Panc1 (cell line): ENCODE measurements at regions not wholly inside any gene's neighbourhood (a gene's known extent, or its start where the extent isn't known, plus 50 kb on each side); places are given as distances from the start of the nearest gene placed in this dataset.

Source experiments
- ATAC-seq: fragments of 200-7000 bp; cut with Tn5 transposase; 2 replicates; pipeline ENCODE4 v1.9.1; 2020; ENCODE audit warnings: mild to moderate bottlenecking, moderate library complexity
- BruUV-seq: library from RNA; stranded (reverse); fragments of 400-500 nt; replicated peaks from 2 replicates; lab custom pipeline; 2021; lab: Mats Ljungman, UMichigan
- CTCF ChIA-PET: fragments of 300-600 bp; sonication (Branson Sonifier 250); formaldehyde crosslinking; loops from one replicate; lab custom pipeline; 2022; ENCODE audit warnings: antibody characterized with exemption; lab: Charles Lee
- POLR2A ChIA-PET: fragments of 300-600 bp; sonication (Branson Sonifier 250); formaldehyde crosslinking; loops from one replicate; lab custom pipeline; 2022; ENCODE audit warnings: antibody characterized with exemption; lab: Charles Lee
- DNase-seq: peaks from one replicate; pipeline ENCODE4 v3.0.0-alpha.2; 2010; ENCODE audit warnings: low read depth, low spot score
- H3K27ac ChIP-seq: 2 replicates; pipeline ENCODE4 v1.5.1; 2011; ENCODE audit warnings: mild to moderate bottlenecking, low read length, inconsistent platforms
- H3K27me3 ChIP-seq: fragments of 200-500 bp; sonication (Bioruptor generic); 2 replicates; pipeline ENCODE4 v1.6.0; 2014; ENCODE audit warnings: low read length, inconsistent platforms; ENCODE audit not compliant: control insufficient read depth, insufficient read depth
- H3K36me3 ChIP-seq: fragments of 200-500 bp; sonication (Bioruptor generic); 2 replicates; pipeline ENCODE4 v1.5.1; 2014; ENCODE audit warnings: inconsistent platforms, mild to moderate bottlenecking, low read length, moderate library complexity; ENCODE audit not compliant: control insufficient read depth, insufficient read depth
- H3K4me1 ChIP-seq: 2 replicates; pipeline ENCODE4 v1.5.1; 2011; ENCODE audit warnings: inconsistent platforms, mild to moderate bottlenecking, low read length, moderate library complexity; ENCODE audit not compliant: control insufficient read depth, insufficient read depth
- H3K4me3 ChIP-seq, 2 experiments: 2 replicates each; pipeline ENCODE4 v1.5.1; 2011 to 2012; ENCODE audit warnings: low read depth in 2 of 2, low read length in 2 of 2, mild to moderate bottlenecking in 2 of 2, inconsistent platforms in 1 of 2, moderate library complexity in 1 of 2
- H3K9me3 ChIP-seq: fragments of 200-500 bp; sonication (Bioruptor generic); 2 replicates; pipeline ENCODE4 v1.5.1; 2014; ENCODE audit warnings: low read depth, mild to moderate bottlenecking, inconsistent platforms, low read length, moderate library complexity; ENCODE audit not compliant: control insufficient read depth, insufficient read depth
- POLR2AphosphoS5 ChIP-seq: IDR thresholded peaks from 2 replicates; pipeline ENCODE4 v1.6.1; 2012; ENCODE audit warnings: mild to moderate bottlenecking, low read depth, low read length, moderate library complexity
- SIN3A ChIP-seq: IDR thresholded peaks from 2 replicates; pipeline ENCODE4 v1.6.1; 2012; ENCODE audit warnings: low read depth, mild to moderate bottlenecking, low read length, moderate library complexity, borderline replicate concordance; ENCODE audit not compliant: insufficient read depth
- TCF7L2 ChIP-seq: IDR thresholded peaks from 2 replicates; pipeline ENCODE4 v1.6.1; 2011; ENCODE audit warnings: mild to moderate bottlenecking, low read depth, low read length, inconsistent platforms
- in situ Hi-C: cut with HindIII; loops from 2 replicates; pipeline ENCODE4 v1.10.0; 2016; ENCODE audit warnings: low sequenced_read_pairs, low pct_unique_long_range_greater_than_20kb
- intact Hi-C: fragments of 100-400 bp; cut with micrococcal nuclease; formaldehyde crosslinking; loops from one replicate; pipeline ENCODE4 v1.10.0; 2022; ENCODE audit not compliant: unreplicated experiment
- TF ChIP-seq, protein P1 (sequence below), 2 experiments: IDR thresholded peaks; 2 replicates each; pipeline ENCODE4 v1.6.1; 2011 to 2012; ENCODE audit warnings: low read depth in 2 of 2, control low read depth in 1 of 2, low read length in 1 of 2, mild to moderate bottlenecking in 1 of 2, moderate library complexity in 1 of 2; ENCODE audit not compliant: insufficient read depth in 1 of 2
- TF ChIP-seq, protein P2 (sequence below): fragments of 450-650 bp; IDR thresholded peaks from 2 replicates; pipeline ENCODE4 v1.5.1; 2017; ENCODE audit warnings: mild to moderate bottlenecking

DNA sequence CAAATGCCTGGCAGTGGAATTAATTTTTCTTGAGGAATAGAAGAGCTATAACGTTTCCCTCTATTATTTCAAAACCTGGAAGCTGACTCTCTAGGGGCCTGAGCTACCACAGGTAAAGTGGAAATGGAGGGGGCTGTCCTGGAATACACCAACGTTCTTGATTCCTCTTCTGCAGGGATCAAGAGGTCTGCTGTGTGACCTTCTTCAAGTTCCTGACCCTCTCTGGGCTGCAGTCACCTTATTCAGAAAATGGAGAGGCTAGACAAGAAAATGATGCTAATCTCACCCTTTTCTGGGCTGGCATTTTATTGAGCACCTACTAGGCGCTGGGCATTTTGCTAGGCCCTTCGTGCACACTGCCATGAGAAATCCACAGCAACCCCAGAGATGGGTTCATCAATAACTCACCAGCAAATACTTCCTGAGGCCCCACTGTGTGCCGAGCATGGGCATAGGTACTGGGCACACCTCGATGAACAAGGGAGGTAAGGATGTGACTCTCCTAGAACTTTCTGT, 55.2 kb upstream of the DLK1 start:
- in situ Hi-C loops: no loop called here
- ChIA-PET POLR2A (no interaction called here), CTCF (no interaction called here)
- H3K27ac ChIP-seq: no peak overlapping the region
- no peak for DNase-seq
- BruUV-seq: no TSS peak
- peaks cover 29% of the 10 kb centered on the region for H3K4me1 ChIP-seq
- intact Hi-C loops: no loop called here
- TF ChIP-seq, protein P1, sequence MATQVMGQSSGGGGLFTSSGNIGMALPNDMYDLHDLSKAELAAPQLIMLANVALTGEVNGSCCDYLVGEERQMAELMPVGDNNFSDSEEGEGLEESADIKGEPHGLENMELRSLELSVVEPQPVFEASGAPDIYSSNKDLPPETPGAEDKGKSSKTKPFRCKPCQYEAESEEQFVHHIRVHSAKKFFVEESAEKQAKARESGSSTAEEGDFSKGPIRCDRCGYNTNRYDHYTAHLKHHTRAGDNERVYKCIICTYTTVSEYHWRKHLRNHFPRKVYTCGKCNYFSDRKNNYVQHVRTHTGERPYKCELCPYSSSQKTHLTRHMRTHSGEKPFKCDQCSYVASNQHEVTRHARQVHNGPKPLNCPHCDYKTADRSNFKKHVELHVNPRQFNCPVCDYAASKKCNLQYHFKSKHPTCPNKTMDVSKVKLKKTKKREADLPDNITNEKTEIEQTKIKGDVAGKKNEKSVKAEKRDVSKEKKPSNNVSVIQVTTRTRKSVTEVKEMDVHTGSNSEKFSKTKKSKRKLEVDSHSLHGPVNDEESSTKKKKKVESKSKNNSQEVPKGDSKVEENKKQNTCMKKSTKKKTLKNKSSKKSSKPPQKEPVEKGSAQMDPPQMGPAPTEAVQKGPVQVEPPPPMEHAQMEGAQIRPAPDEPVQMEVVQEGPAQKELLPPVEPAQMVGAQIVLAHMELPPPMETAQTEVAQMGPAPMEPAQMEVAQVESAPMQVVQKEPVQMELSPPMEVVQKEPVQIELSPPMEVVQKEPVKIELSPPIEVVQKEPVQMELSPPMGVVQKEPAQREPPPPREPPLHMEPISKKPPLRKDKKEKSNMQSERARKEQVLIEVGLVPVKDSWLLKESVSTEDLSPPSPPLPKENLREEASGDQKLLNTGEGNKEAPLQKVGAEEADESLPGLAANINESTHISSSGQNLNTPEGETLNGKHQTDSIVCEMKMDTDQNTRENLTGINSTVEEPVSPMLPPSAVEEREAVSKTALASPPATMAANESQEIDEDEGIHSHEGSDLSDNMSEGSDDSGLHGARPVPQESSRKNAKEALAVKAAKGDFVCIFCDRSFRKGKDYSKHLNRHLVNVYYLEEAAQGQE (IDR thresholded peaks at IDR 0.05; ENCODE audit: insufficient read depth in 1 of 2, low read depth in 2 of 2, low read length in 1 of 2): no peak
- TF ChIP-seq, protein P2, sequence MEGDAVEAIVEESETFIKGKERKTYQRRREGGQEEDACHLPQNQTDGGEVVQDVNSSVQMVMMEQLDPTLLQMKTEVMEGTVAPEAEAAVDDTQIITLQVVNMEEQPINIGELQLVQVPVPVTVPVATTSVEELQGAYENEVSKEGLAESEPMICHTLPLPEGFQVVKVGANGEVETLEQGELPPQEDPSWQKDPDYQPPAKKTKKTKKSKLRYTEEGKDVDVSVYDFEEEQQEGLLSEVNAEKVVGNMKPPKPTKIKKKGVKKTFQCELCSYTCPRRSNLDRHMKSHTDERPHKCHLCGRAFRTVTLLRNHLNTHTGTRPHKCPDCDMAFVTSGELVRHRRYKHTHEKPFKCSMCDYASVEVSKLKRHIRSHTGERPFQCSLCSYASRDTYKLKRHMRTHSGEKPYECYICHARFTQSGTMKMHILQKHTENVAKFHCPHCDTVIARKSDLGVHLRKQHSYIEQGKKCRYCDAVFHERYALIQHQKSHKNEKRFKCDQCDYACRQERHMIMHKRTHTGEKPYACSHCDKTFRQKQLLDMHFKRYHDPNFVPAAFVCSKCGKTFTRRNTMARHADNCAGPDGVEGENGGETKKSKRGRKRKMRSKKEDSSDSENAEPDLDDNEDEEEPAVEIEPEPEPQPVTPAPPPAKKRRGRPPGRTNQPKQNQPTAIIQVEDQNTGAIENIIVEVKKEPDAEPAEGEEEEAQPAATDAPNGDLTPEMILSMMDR: no peak
- TF ChIP-seq TCF7L2 (no peak), POLR2AphosphoS5 (no peak), SIN3A (no peak)
- H3K27me3 ChIP-seq: no peaks in the 10 kb centered on the region
- no peaks in the 10 kb centered on the region for H3K36me3 ChIP-seq
- ATAC-seq: no peak
- no peak overlapping the region for H3K4me3 ChIP-seq
- H3K9me3 ChIP-seq: no peaks in the 10 kb centered on the region

DNA sequence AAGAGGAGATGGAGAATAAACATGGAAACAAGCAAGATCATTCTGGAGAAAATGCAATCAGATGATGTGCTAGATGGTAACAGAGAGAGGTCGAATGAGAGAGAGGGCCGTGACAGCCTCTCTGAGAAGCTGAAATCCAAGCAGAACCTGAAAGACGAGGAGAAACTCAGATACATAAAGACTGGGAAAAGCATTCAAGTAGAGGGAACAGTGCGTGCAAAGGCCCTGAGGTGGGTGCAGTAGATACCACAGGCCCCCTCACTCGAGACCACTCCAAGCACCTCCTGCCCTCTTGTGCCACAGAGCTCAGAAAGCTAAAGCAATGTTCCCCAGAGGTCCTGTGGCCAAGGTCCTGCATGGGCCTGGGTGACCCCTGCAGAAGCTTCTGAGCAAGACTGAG, 54.8 kb upstream of the DLK1 start:
- DNase-seq (no peak), ATAC-seq (no peak)
- Histone ChIP-seq H3K9me3 (no peaks in the 10 kb centered on the region), H3K27me3 (no peaks in the 10 kb centered on the region), H3K4me1 (peaks cover 34% of the 10 kb centered on the region), H3K27ac (no peak overlapping the region), H3K4me3 (no peak overlapping the region), H3K36me3 (no peaks in the 10 kb centered on the region)
- intact Hi-C loops (no loop called here), in situ Hi-C loops (no loop called here)
- BruUV-seq: no TSS peak
- POLR2A ChIA-PET: no interaction called here
- no peak for TF ChIP-seq TCF7L2
- no peak for TF ChIP-seq POLR2AphosphoS5
- TF ChIP-seq, protein P2: no peak
- CTCF ChIA-PET: no interaction called here
